IMR-90 (cell line): ENCODE measurements at regions not wholly inside any gene's neighbourhood (a gene's known extent, or its start where the extent isn't known, plus 50 kb on each side); places are given as distances from the start of the nearest gene placed in this dataset.

Experiments
- ATAC-seq: fragments of 200-7000 bp; cut with Tn5 transposase; 2 replicates; pipeline ENCODE4 v1.9.1; 2020; ENCODE audit warnings: low read depth, mild to moderate bottlenecking, moderate library complexity
- BruUV-seq: library from RNA; stranded (reverse); fragments of 400-500 nt; replicated peaks from 2 replicates; lab custom pipeline; 2021; lab: Mats Ljungman, UMichigan
- CTCF ChIA-PET: fragments of 300-600 bp; formaldehyde crosslinking; extraction: SDS; loops from one replicate; lab custom pipeline; 2021; ENCODE audit warnings: antibody characterized with exemption; lab: Yijun Ruan, JAX
- POLR2A ChIA-PET: fragments of 300-600 bp; sonication (Branson Sonifier 250); formaldehyde crosslinking; loops from one replicate; lab custom pipeline; 2022; ENCODE audit warnings: antibody characterized with exemption; ENCODE audit not compliant: unreplicated experiment; lab: Charles Lee
- DNase-seq: peaks from one replicate; pipeline ENCODE4 v3.0.0; 2013
- H2AFZ ChIP-seq: replicated peaks from 2 replicates; pipeline ENCODE3; 2013; ENCODE audit warnings: low read length, mild to moderate bottlenecking; ENCODE audit not compliant: poor library complexity
- H2AK5ac ChIP-seq: 2 replicates; pipeline ENCODE4 v1.6.1; 2013; ENCODE audit warnings: low read depth, low read length, inconsistent platforms
- H2AK9ac ChIP-seq: replicated peaks from 2 replicates; pipeline ENCODE3; 2013; ENCODE audit warnings: mild to moderate bottlenecking, low read depth, low read length, moderate library complexity; ENCODE audit not compliant: poor library complexity
- H2BK120ac ChIP-seq: 2 replicates; pipeline ENCODE4 v1.6.1; 2013; ENCODE audit warnings: low read depth, low read length, inconsistent platforms
- H2BK15ac ChIP-seq: 3 replicates; pipeline ENCODE4 v1.6.1; 2013; ENCODE audit warnings: low read depth, low read length, inconsistent platforms
- H2BK20ac ChIP-seq: 2 replicates; pipeline ENCODE4 v1.6.1; 2013; ENCODE audit warnings: low read depth, mild to moderate bottlenecking, inconsistent platforms, low read length, moderate library complexity
- H2BK5ac ChIP-seq: 2 replicates; pipeline ENCODE4 v1.6.1; 2013; ENCODE audit warnings: mild to moderate bottlenecking, low read depth, low read length, inconsistent platforms; ENCODE audit not compliant: poor library complexity, severe bottlenecking
- H3K14ac ChIP-seq: replicated peaks from 2 replicates; pipeline ENCODE4 v1.6.1; 2013; ENCODE audit warnings: low read depth, low read length, inconsistent platforms
- H3K18ac ChIP-seq: 2 replicates; pipeline ENCODE4 v1.6.1; 2013; ENCODE audit warnings: low read depth, low read length, control low read depth
- H3K23ac ChIP-seq: 2 replicates; pipeline ENCODE4 v1.6.1; 2013; ENCODE audit warnings: low read depth, low read length, inconsistent platforms
- H3K27ac ChIP-seq: 2 replicates; pipeline ENCODE4 v1.5.1; 2013; ENCODE audit warnings: mild to moderate bottlenecking, control low read depth, low read length; ENCODE audit not compliant: insufficient read depth
- H3K27me3 ChIP-seq: 2 replicates; pipeline ENCODE4 v1.6.1; 2013; ENCODE audit warnings: low read length; ENCODE audit not compliant: control insufficient read depth, insufficient read depth
- H3K36me3 ChIP-seq: 2 replicates; pipeline ENCODE4 v1.6.1; 2013; ENCODE audit warnings: low read length, mixed read lengths; ENCODE audit not compliant: control insufficient read depth, insufficient read depth
- H3K4ac ChIP-seq: 2 replicates; pipeline ENCODE4 v1.6.1; 2013; ENCODE audit warnings: low read depth, low read length, inconsistent platforms
- H3K4me1 ChIP-seq: 2 replicates; pipeline ENCODE4 v1.6.1; 2013; ENCODE audit warnings: low read length, mixed read lengths; ENCODE audit not compliant: control insufficient read depth, insufficient read depth
- H3K4me2 ChIP-seq: 2 replicates; pipeline ENCODE4 v1.6.1; 2013; ENCODE audit warnings: low read depth, mild to moderate bottlenecking, control low read depth, low read length, moderate library complexity
- H3K4me3 ChIP-seq: 2 replicates; pipeline ENCODE4 v1.5.1; 2013; ENCODE audit warnings: low read depth, mild to moderate bottlenecking, control low read depth, low read length, moderate library complexity; ENCODE audit not compliant: insufficient read depth
- H3K56ac ChIP-seq: 2 replicates; pipeline ENCODE4 v1.6.1; 2013; ENCODE audit warnings: low read length, inconsistent platforms; ENCODE audit not compliant: insufficient read depth; ENCODE audit errors: extremely low read depth
- H3K79me1 ChIP-seq, 2 experiments: 2 replicates each; pipeline ENCODE4 v1.6.1; 2013; ENCODE audit warnings: low read length in 2 of 2, inconsistent platforms in 1 of 2, low read depth in 1 of 2
- H3K9ac ChIP-seq: 2 replicates; pipeline ENCODE4 v1.6.1; 2013; ENCODE audit warnings: low read depth, low read length, control low read depth
- H3K9me1 ChIP-seq: 2 replicates; pipeline ENCODE4 v1.6.1; 2013; ENCODE audit warnings: low read length, inconsistent platforms; ENCODE audit not compliant: insufficient read depth
- H3K9me3 ChIP-seq: 2 replicates; pipeline ENCODE4 v1.6.1; 2013; ENCODE audit warnings: low read length; ENCODE audit not compliant: control insufficient read depth, insufficient read depth
- H4K20me1 ChIP-seq: 2 replicates; pipeline ENCODE4 v1.6.1; 2013; ENCODE audit warnings: low read length, inconsistent platforms; ENCODE audit not compliant: insufficient read depth
- H4K5ac ChIP-seq: 2 replicates; pipeline ENCODE4 v1.6.1; 2013; ENCODE audit warnings: mild to moderate bottlenecking, low read depth, low read length, control low read depth
- H4K8ac ChIP-seq, 2 experiments: 2 replicates each; pipeline ENCODE4 v1.6.1; 2013; ENCODE audit warnings: low read depth in 2 of 2, low read length in 2 of 2, control low read depth in 1 of 2, inconsistent platforms in 1 of 2
- H4K91ac ChIP-seq: 2 replicates; pipeline ENCODE4 v1.6.1; 2013; ENCODE audit warnings: low read depth, low read length, inconsistent platforms; ENCODE audit not compliant: insufficient read depth
- MAFK ChIP-seq: IDR thresholded peaks from 2 replicates; pipeline ENCODE4 v1.6.1; 2012; ENCODE audit warnings: low read depth, low read length, improper control_type of control experiment
- MAZ ChIP-seq: IDR thresholded peaks from 2 replicates; pipeline ENCODE4 v1.6.1; 2012; ENCODE audit warnings: low read depth, mild to moderate bottlenecking, low read length, improper control_type of control experiment, moderate library complexity, borderline replicate concordance
- NFE2L2 ChIP-seq: fragments of 150-350 bp; IDR thresholded peaks from 2 replicates; pipeline ENCODE4 v1.6.1; 2016; ENCODE audit warnings: low read depth, mild to moderate bottlenecking, low read length
- RAD21 ChIP-seq: IDR thresholded peaks from 2 replicates; pipeline ENCODE4 v1.6.1; 2012; ENCODE audit warnings: low read length, improper control_type of control experiment
- RCOR1 ChIP-seq: IDR thresholded peaks from 2 replicates; pipeline ENCODE4 v1.6.1; 2012; ENCODE audit warnings: mild to moderate bottlenecking, low read length, improper control_type of control experiment; ENCODE audit not compliant: insufficient replicate concordance
- RFX5 ChIP-seq: IDR thresholded peaks from 2 replicates; pipeline ENCODE4 v1.8.0; 2012; ENCODE audit warnings: low read depth, mild to moderate bottlenecking, low read length, moderate library complexity
- SMC3 ChIP-seq: fragments of 150-350 bp; IDR thresholded peaks from 2 replicates; pipeline ENCODE4 v1.6.1; 2016; ENCODE audit warnings: low read depth, mild to moderate bottlenecking, antibody characterized with exemption, low read length, moderate library complexity
- WGBS, 2 experiments: methylation state at CpG; one replicate each; pipeline versions ENCODE4 v1.1.5 to v1.1.7; 2013; ENCODE audit warnings: missing lambda C conversion rate in 2 of 2; ENCODE audit not compliant: insufficient read length in 1 of 2; ENCODE audit errors: extremely low coverage in 2 of 2; 5-methylcytosine and 5-hydroxymethylcytosine counted together
- dilution Hi-C: fragments of 300-500 bp; cut with HindIII; formaldehyde crosslinking; loops from one replicate; pipeline ENCODE4 v1.14.3; 2018; ENCODE audit warnings: low sequenced_read_pairs; ENCODE audit not compliant: unreplicated experiment
- in situ Hi-C: fragments of 300-500 bp; cut with MboI; formaldehyde crosslinking; loops from 3 replicates; pipeline ENCODE4 v1.14.3; 2019; ENCODE audit warnings: low sequenced_read_pairs, inconsistent platforms, mixed read lengths
- intact Hi-C: fragments of 100-400 bp; cut with micrococcal nuclease; formaldehyde crosslinking; loops from 2 replicates; pipeline ENCODE4 v1.10.0; 2022
- TF ChIP-seq, protein P1 (sequence below): conservative IDR thresholded peaks from 2 replicates; pipeline ENCODE4 v1.5.1; 2012; ENCODE audit warnings: mild to moderate bottlenecking, low read depth, low read length, improper control_type of control experiment

DNA sequence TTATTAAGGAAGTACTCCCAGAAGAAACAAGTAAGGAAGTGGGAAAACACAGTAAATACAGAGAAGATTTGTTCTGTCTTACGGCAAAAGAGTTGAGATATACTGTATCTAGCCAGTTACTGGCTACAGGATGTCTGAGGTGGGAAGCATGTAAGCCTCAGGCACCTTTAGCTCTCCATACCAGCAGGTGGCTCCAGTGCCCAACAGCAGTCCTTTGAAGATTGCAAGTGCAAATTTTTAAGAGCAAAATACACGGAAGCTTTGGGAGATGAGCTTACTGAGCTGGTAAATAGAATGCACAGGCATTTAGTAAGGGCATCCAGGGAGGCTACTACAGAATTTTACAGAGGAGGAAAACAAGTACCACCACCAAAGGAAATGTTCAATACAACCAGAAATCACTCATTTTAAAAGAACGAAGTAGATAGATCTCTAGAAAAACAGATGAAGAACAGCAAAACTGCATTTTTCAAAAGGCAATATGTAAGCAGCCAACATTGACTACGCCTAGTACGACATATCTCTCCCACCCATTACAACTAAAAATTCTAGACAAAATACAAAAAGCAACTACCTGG is 57.9 kb upstream of the VSTM2B start:
- H3K18ac ChIP-seq: no peak overlapping the region
- dilution Hi-C loops: no loop called here
- no peak overlapping the region for H2BK120ac ChIP-seq
- no peak overlapping the region for H4K91ac ChIP-seq
- no TSS peak for BruUV-seq
- H3K56ac ChIP-seq: no peak overlapping the region
- H3K36me3 ChIP-seq: no peaks in the 10 kb centered on the region
- no peak overlapping the region for H2BK20ac ChIP-seq
- no peak overlapping the region for H3K23ac ChIP-seq
- ATAC-seq (no peak), DNase-seq (peak; percentile 21)
- no peak overlapping the region for H3K9ac ChIP-seq
- POLR2A ChIA-PET: no interaction called here
- CTCF ChIA-PET: no interaction called here
- no peak overlapping the region for H2AFZ ChIP-seq
- no peak overlapping the region for H3K14ac ChIP-seq
- in situ Hi-C loops: no loop called here
- TF ChIP-seq RAD21 (peak; percentile 33), RFX5 (no peak), MAZ (no peak), SMC3 (peak; percentile 26; the same call in 1 of the 2 replicates), RCOR1 (no peak), NFE2L2 (no peak), MAFK (no peak)
- TF ChIP-seq, protein P1, sequence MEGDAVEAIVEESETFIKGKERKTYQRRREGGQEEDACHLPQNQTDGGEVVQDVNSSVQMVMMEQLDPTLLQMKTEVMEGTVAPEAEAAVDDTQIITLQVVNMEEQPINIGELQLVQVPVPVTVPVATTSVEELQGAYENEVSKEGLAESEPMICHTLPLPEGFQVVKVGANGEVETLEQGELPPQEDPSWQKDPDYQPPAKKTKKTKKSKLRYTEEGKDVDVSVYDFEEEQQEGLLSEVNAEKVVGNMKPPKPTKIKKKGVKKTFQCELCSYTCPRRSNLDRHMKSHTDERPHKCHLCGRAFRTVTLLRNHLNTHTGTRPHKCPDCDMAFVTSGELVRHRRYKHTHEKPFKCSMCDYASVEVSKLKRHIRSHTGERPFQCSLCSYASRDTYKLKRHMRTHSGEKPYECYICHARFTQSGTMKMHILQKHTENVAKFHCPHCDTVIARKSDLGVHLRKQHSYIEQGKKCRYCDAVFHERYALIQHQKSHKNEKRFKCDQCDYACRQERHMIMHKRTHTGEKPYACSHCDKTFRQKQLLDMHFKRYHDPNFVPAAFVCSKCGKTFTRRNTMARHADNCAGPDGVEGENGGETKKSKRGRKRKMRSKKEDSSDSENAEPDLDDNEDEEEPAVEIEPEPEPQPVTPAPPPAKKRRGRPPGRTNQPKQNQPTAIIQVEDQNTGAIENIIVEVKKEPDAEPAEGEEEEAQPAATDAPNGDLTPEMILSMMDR: 0 out of 2 replicates have a peak, but pooled peaks have one; percentile 23
- H4K20me1 ChIP-seq: no peaks in the 10 kb centered on the region
- no peaks in the 10 kb centered on the region for H3K9me1 ChIP-seq
- no peaks in the 10 kb centered on the region for H3K9me3 ChIP-seq
- H4K5ac ChIP-seq: no peak overlapping the region
- no peak overlapping the region for H2BK15ac ChIP-seq
- no peaks in the 10 kb centered on the region for H3K79me1 ChIP-seq
- intact Hi-C loops: no loop called here
- no peaks in the 10 kb centered on the region for H3K27me3 ChIP-seq
- H2AK5ac ChIP-seq: no peak overlapping the region
- no peak overlapping the region for H3K4me2 ChIP-seq
- no peak overlapping the region for H3K27ac ChIP-seq
- no peaks in the 10 kb centered on the region for H3K4me1 ChIP-seq
- no peak overlapping the region for H3K4me3 ChIP-seq
- no peak overlapping the region for H2AK9ac ChIP-seq
- WGBS, 2 experiments: no CpG with 5 or more reads among the region's 5 CpGs
- H4K8ac ChIP-seq: no peak overlapping the region
- H2BK5ac ChIP-seq: no peak overlapping the region
- H3K4ac ChIP-seq: no peak overlapping the region
